Glomerular visceral epithelial cell (primary cell): ENCODE measurements at regions not wholly inside any gene's neighbourhood (a gene's known extent, or its start where the extent isn't known, plus 50 kb on each side); places are given as distances from the start of the nearest gene placed in this dataset.

Source experiments
- DNase-seq: peaks from one replicate; pipeline ENCODE4 v3.0.0-alpha.2; 2016; ENCODE audit errors: extremely low spot score

DNA sequence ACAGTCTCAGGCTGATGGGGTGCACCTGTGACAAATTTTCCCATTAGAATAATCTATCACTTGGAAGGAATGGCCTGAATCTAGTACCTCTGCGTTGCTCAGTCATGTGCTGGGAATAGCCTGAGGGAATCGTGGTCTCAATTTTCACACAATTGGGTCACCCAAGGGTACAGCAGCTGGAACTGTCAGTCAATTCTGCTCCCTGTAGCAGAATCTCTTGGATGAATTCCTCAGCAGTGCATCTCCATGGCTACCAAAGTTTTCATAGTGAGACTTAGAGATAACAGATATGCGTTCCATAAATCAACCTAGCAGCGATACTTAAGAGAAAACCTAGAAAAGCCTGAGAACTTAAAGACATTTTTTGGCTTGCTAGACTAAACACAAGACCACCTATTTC is 288.7 kb upstream of the CTSO start:
- no peak for DNase-seq

DNA sequence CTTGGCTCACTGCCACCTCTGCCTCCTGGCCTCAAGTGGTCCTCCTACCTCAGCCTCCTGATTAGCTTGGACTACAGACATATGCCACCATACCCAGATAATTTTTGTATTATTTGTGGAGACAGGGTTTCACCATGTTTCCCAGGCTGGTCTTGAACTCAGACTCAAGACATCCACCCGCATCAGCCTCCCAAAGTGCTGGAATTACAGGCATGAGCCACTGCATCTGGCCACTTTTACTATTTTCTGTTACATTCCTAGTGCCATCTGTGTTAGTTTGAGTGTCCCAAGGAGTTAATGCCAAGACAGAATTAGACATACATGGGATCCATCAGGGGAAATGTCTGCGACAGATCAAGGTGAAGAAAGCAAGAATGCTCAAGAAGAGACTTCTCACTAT is 288.2 kb upstream of the CTSO start:
- DNase-seq = no peak

DNA sequence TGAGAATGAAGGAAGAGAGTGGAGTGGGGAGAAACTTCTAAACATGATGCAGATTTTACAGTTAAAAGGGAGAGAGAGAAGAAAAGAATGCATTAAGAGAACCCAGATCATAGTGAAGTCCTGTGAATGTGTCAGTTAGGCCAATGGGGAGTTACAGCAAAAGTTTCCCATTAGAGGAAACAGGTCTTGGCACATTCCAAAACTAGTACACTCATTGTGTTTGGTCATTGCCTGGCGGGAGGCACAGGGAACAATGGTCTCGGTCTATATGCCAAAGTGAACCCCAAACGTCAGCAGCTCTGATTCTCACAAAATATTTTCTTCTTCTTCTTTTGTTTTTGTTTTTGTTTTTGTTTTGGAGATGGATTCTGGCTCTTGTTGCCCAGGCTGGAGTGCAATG is 284.5 kb upstream of the CTSO start:
- no peak for DNase-seq

DNA sequence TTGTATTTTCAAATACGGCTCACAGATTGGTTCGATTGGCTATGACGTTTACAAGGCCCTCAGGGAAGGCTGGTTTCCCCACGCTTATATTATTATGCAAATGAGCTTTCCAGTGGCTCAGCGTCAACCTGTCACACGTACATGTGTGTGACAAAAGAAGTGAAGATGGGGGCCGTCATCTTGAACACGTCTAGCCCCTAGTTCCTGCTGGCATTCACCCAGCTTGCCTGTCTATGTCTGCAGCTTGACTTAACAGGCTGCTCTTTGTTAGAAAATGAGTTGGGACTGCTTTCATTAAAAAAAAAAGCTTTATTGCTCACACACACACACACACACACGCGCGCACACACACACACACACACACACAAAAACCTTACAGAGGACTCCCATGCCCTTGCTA is 283.6 kb upstream of the CTSO start:
- DNase-seq = no peak

DNA sequence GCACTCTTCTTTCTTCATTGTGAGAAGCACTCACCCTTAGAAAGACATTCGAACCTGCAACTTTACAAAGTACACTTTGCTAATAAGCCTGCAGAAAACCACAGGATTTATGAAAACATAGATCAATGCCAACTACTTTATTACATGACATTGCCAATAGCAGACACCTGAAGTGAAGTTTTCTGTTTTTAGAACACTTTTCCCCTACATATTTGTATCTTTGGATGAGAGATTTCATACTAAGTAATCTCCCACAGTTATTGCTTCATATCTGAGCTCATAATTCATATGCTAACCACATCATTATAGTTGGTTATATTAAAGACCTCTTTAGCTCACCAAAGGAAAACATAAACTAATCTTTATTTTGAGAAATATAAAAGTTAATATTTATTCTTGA is 276.5 kb upstream of the CTSO start:
- DNase-seq = no peak

DNA sequence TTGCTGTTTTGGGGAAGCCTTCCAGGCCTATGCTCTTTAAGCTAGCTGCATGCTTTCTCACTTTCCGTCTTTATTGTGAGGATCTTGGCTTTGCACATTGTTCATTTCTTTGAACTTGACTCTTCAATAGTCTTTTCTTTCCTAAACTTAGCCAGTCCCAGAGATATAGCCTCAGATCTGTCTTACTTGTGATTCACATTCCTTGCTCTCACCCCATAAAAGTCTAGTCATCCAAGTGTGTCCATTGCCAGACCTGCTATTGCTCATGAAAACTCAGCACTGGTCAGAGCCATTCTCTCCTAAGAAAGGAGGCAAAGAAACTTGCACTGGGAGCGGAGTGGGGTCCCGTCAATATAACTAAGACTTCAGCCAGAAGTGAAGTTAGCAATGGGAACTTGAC is 275.0 kb upstream of the CTSO start:
- DNase-seq = no peak

DNA sequence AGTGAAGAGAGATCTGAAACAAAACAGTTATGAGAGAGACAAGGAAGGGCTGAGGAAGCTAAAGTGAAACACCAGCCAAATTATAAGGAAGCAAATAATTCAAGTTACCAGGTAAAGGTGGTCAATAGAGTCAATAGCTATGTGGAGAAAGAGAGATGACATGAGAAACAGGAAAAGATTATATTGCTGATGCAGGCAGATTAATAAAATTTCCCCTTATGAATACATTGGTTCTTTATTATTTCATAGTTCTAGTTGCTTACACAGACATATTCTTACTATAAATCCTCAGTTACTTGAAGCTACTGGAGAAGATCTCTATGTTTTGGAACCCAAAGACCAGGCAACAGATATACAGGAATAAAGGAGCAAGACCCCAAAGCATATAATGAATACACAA is 273.7 kb upstream of the CTSO start:
- no peak for DNase-seq

DNA sequence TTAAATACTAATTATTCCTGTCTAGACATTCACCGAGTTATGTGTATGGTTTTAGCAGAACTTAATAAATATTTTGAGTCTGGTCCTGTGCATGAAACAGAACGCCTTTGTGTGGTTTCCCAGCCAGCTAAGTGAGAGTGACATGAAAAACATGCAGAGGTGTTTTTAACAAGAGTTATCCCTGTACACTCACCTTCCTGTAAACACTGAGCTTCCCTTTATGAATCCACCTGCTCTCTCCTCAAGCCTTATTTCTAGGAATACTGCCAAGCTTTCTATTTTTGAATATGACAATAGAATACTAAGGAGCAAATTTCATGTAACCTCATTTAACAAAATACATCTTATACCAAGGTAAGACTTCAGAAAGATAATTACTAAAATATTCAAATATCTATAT is 270.3 kb upstream of the CTSO start:
- no peak for DNase-seq

DNA sequence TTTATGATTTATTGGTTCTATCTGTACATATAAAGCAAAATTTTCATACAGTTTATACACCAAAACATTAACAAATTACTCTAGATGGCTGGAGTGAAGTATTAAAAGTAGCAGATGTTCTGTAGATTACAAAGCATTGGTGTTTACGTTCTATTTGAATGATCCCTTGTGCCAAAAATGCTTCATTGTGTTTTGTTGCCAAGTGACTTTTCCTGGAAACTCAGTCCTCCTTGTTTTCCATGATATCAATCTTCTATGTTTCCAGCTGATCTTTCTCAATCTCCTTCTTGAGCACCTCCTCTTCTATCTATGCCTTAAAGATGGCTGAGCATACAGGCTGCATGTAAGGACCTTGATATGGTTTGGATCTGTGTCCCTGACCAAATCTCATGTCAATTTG is 263.6 kb upstream of the CTSO start:
- DNase-seq = no peak

DNA sequence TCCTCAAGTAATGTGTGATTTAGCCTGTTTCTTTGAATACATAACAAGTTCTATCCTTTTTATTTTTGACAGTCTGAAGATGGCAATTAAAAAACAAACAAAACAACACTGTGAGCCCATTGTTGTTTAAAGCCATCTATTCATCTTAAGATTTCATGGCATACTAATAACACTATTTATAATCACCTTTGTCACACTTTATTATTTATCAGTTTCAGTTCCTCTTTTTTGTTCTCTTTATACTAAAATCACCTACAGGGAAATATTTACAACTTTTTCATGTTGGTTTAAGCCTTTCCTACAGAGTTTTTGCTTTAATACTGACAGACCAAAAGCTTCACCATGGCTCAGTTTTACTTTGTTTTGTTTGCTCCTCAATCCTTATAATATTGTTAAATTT is 247.4 kb upstream of the CTSO start:
- no peak for DNase-seq

DNA sequence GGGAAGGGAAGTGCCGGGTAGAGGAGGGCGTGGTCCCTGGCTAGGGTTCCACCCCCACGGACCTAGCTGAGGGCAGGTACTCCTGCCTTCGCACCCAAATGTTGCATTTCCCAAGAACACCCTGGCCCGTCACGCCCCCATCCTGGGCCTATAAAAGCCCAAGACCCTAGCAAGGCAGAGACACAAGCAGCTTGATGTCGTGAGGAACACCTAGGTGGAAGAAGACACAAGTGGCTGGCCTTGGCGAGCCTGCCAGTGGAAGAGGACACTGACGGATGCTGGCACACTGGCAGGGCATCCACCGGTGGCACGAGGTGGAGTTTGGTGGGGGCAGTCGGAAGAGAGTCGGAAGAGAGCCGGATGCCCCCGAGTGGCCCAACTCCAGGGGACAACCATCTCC is 244.8 kb upstream of the CTSO start:
- DNase-seq = no peak

DNA sequence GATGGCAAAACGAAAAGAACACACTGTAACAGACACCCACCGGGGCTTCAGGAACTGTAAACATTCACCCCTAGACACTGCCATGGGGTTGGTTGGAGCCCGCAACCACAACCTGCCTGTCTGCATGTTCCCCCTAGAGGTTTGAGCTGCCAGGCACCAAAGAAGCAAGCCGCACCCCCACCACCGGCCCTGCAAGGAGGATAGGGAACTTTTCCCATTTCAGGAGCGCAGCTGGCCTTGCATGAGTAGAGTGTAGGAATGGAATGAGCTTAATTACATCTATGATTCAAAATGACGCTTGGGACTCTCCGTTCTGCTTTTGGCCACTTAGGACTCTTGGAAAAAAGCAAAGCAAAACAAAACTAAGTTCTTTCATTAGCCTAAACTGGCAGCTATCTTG is 243.6 kb upstream of the CTSO start:
- DNase-seq = no peak

DNA sequence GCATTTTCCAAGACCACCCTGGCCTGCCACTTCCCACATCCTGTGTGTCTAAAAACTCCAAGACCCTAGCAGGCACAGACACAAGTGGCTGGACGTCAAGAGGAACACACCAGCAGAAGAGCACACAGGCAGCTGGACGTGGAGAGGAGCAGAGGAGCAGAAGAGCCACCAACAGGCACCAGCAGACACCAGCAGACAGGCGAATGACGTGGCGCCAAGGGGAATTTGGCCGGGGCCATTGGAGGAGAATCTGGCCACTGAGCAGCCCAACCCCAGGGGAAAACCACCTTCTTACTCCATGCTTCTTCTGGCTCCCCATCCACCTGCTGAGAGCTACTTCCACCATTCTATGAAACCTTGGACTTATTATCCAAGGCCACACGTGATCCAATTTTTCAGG is 243.1 kb upstream of the CTSO start:
- DNase-seq = no peak

DNA sequence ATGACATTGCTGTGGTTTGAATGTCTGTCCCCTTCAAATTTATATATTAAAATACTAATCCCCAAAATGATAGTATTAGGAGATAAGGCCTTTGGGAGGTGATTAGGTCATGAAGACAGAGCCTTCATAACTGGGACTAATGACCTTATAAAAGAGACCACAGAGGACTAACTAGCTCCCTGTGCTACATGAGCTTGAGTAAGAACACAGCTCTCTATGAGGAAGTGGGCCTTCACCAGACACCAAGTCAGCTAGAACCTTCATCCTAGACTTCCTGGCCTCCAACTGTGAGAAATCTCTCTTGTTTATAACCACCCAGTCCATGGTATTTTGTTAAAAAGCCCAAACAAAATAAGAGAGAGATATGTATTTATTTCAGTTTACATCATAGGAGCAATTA is 242.2 kb upstream of the CTSO start:
- no peak for DNase-seq

DNA sequence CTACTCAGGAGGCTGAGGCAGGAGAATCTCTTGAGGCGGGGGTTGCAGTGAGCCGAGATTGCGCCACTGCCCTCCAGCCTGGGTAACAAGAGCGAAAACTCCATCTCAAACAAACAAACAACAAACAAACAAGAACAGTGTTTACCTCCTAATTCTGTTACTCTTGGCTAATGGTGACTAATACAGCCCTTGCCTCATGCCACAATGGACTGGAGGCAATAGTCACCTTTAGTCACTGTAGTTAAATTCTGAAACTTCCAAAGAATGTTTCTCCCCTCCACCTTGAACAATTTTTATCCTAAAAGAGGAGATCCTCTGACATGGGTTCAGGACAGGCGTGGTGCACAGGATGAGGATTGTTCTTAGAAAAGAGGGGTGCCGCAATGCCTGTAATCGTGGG is 241.2 kb upstream of the CTSO start:
- no peak for DNase-seq

DNA sequence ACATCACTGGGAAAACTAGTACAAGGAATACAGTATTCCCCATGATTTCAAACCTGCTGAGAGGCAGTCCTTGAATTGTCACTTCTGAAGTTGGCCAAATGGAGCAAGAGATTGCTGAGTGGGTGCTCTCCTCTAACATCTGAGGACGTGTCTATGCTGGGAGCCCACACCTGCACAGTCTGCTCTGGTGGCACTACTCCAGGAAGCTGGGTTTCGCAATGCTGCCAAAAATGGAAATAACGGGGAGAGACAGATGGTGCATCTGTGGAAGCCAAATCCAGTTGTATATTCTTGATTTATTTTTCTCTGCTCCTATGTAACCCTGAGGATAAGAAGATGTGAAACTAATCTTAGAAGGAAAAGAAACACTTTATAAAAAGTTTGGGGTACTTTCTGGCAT is 240.1 kb upstream of the CTSO start:
- no peak for DNase-seq

DNA sequence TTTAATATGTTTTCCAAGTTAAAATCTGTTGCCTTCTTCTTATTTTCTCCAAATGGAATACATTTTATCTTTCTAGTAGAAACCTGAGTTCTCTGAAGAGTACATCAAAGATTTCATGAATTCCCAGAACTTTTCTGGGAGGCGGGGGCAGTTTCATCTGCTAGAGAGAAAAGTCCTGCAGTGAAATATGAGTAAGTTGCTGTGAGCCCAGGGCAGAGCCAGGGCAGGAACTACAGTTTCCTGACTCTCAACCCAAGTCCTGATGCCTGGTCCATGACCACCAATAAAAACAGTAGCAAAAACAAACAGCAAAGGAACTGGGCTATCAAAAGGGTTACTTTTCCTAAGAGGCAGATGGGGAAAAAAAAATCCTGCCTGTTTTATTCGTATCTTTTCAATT is 239.4 kb upstream of the CTSO start:
- peak; percentile 7 for DNase-seq

DNA sequence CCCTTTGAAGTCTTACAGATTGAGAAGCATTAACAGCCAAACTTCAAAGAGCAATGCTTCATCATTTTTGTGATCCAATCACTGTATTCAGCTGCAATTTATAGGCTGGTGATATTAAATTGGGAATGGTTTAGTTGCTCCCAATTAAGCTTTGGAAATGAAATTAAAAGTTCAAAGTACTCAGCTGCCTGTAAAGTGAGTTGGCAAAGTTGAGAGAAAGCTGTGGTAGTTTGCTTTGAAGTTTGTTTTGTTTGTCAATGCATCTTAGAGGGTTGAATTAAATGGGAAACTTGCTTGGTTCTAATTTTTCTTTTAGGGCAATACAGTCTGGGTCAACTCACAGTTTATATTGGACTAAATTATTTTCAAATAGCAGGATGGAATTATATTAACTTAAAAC is 238.4 kb upstream of the CTSO start:
- DNase-seq = no peak

DNA sequence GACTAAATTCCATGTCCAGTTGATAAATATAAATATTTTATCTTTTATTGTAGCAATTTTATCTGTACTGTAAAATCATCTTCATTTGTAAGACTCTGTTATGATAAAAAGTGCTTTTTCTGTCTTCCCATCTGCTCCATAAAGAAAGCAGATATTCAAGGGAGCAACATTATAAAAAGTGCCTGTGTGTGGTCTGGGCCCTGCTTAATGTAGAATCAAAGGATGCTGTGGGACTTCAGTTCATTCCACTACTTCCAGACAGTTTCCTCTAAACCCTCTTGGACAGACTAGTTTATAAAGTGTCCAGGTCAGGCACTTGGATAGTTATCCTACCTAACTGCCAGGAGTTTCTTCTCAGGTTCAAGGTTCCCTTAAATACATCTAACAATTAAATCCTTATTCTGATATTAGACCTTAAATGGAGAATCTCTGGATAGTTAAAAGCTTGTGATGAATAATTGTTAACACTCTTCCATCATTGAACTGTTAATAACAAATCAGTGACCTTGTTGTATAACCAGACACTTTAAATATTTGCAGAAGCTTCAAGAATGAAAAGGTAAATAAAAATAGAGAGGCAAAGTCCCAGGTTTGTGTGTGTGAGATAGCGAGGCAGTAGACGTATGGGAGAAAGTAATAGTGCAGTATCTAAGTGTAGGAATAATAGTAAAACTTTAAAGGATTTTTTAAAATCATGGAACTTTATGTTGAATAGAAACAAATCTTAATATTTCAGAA is 237.5 kb upstream of the CTSO start:
- DNase-seq = no peak

DNA sequence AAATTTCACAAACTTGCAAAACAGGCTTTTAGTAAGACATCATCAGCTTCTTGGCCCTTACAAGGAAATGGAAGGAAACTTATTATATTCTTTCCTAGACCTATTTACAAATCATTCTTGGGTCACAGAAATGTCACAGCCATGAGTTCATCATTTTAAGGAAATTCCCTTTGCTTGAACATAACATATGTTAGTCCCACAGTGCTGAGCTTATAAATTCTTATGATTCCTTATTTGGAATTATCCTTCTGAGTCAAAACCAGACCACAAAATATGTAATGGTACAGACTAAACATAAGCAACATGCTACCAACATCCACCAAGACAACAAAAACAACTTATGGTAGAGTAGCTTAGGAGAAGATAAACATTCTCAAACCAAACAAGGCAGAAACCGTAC is 236.9 kb upstream of the CTSO start:
- DNase-seq = peak; percentile 50

DNA sequence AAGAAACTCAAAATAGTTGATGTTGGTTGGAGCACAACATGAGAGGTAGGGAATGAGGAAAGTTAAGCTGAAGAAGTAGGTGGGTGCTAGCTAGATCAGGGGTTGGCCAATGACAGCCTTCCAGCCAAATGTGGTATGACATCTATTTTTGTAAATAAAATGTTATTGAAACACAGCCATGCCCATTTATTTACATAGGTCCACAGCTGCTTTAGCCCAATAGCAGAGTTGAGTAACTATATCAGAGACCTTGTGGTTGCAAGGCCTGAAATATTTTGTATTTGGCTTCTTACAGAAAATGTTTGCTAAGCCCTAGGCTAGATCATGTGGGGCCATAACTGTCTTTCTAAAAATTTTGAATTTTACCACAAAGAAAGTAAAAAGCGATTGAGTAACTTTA is 234.9 kb upstream of the CTSO start:
- no peak for DNase-seq

DNA sequence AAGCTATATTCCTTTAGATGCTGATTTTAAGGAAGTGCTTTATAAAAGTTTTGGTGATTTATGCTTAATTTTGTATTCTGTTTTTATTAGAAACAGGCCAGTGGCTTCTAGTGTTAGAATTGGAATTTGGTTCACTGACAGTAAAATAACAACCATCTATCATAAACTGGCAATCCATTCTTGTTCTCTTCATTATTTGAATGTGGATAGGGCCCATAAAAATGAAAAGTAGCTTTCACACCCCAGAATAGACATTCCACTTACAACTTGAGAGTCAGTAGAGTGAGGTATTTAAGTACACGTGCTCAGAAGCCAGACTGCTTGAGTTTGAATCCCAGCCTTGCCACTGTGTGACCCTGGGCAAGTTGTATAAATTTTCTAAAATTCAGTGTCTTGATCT is 232.4 kb upstream of the CTSO start:
- DNase-seq = no peak

DNA sequence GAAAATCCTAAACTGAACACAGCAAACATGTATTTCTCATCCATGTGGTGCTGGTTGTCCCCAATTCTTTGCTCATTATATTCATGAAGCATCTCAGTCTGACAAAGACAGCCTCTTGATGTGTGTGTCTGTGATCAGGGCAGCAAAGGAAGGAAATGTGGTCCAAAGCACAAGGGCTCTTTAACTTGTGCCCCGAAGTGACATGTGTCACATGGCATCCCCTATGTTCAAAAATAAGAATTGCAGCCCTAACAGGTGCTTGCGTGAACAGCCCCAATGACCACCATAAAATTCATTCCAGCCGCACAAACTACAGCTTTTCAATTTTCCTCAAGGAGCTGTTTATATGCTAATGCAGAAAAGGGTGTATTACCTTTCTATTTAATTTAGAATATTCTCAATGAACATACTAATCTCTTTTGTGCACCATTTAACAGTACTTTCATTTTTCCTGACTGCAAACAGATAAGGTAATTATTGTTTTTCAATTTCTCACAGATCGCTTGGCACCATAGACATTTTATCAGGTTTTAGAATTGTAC is 231.9 kb upstream of the CTSO start:
- DNase-seq = no peak

DNA sequence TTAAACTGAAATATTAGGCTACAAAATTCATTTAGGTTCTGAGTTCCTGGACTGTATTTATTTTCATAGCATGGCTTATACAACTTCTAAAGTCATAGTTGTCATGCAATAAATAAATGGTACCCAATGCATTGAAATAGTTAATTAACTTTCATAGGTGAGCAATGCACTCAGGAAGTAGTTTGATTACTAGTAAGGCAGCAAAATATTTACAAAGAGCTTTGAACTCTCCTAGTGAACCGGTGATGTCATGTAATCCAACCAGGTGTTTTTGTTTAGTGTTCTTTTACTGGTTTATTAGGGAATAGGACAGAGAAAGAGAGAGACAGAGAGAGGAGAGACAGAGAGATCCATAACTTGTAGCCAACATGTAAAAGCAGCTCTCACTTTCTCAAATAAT is 228.6 kb upstream of the CTSO start:
- DNase-seq = no peak
